Chondrocyte (in vitro differentiated cells): ENCODE measurements at regions not wholly inside any gene's neighbourhood (a gene's known extent, or its start where the extent isn't known, plus 50 kb on each side); places are given as distances from the start of the nearest gene placed in this dataset.

Source experiments
- DNase-seq: peaks from one replicate; pipeline ENCODE4 v3.0.0; 2021; ENCODE audit warnings: mixed read lengths, low spot score
- H3K27ac Mint-ChIP-seq: one replicate; pipeline ENCODE4 v1.8.0; 2021; ENCODE audit warnings: mild to moderate bottlenecking, moderate library complexity, mixed read lengths; ENCODE audit not compliant: unreplicated experiment
- H3K27me3 Mint-ChIP-seq: 2 replicates; pipeline ENCODE4 v1.8.0; 2021; ENCODE audit warnings: low read depth, mixed read lengths
- H3K36me3 Mint-ChIP-seq: 2 replicates; pipeline ENCODE4 v1.8.0; 2021; ENCODE audit warnings: low read depth, mixed read lengths
- H3K4me1 Mint-ChIP-seq: 2 replicates; pipeline ENCODE4 v1.8.0; 2021; ENCODE audit warnings: low read depth, mild to moderate bottlenecking, mixed read lengths
- H3K4me3 Mint-ChIP-seq: one replicate; pipeline ENCODE4 v1.8.0; 2021; ENCODE audit warnings: mild to moderate bottlenecking, moderate library complexity, mixed read lengths; ENCODE audit not compliant: unreplicated experiment
- H3K9me3 Mint-ChIP-seq: 2 replicates; pipeline ENCODE4 v1.8.0; 2021; ENCODE audit warnings: low read depth, mixed read lengths
- TF ChIP-seq, protein P1 (sequence below): fragments of 200-600 bp; sonication (generic); IDR thresholded peaks from 2 replicates; pipeline ENCODE4 v1.5.0; 2021; ENCODE audit warnings: antibody characterized with exemption, mild to moderate bottlenecking, moderate library complexity

DNA sequence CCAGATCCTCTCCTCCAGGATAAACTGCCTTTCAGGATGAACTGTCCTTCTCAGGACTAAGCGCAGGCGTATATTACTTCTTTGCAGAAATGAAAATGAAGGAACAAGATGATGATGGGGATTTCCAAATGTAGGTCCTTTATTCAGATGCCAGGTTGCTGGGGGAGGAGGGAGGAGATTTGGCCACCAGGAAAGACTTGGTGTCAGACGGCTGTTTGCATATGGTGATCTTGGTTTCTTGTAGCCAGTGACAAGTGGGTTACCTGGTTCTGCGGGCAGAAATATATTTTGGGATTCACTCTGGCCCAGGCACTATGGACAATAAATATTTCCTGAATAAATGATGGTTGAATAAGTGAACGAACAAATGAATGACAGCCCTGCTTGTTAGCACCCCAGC lies 243.4 kb downstream of the MIAT start:
- peaks cover 4% of the 10 kb centered on the region for H3K36me3 Mint-ChIP-seq
- peaks cover 3% of the 10 kb centered on the region for H3K9me3 Mint-ChIP-seq

DNA sequence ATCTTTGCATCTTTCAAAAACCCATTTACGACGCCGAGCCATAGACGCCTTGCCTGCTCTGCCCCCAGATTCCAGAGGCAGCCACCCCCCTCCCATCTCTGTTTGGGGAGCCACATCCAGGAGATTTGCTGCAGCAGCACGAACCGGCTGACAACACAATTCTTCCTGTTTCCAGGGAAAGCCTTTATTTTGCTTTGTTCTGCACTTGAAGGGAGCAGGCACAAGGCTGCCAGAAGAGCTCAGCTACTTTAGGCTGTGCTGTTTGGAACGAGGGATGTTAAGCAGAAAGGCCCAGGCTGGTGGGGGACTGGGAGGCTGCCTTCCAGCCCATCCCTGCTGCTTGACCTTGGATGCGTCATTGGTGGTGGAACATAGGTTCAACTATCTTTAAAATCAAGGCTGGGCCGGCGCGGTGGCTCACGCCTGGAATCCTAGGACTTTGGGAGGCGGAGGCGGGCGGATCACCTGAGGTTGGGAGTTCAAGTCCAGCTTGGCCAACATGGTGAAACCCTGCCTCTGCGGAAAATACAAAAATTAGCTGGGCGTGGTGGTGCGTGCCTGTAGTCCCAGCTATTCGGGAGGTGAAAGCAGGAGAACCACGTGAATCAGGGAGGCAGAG lies 243.9 kb downstream of the MIAT start:
- TF ChIP-seq, protein P1, sequence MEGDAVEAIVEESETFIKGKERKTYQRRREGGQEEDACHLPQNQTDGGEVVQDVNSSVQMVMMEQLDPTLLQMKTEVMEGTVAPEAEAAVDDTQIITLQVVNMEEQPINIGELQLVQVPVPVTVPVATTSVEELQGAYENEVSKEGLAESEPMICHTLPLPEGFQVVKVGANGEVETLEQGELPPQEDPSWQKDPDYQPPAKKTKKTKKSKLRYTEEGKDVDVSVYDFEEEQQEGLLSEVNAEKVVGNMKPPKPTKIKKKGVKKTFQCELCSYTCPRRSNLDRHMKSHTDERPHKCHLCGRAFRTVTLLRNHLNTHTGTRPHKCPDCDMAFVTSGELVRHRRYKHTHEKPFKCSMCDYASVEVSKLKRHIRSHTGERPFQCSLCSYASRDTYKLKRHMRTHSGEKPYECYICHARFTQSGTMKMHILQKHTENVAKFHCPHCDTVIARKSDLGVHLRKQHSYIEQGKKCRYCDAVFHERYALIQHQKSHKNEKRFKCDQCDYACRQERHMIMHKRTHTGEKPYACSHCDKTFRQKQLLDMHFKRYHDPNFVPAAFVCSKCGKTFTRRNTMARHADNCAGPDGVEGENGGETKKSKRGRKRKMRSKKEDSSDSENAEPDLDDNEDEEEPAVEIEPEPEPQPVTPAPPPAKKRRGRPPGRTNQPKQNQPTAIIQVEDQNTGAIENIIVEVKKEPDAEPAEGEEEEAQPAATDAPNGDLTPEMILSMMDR: no peak
- Mint-ChIP-seq H3K9me3 (peaks cover 3% of the 10 kb centered on the region), H3K4me1 (peaks cover 34% of the 10 kb centered on the region), H3K27ac (no peak overlapping the region), H3K36me3 (peaks cover 4% of the 10 kb centered on the region), H3K4me3 (no peak overlapping the region), H3K27me3 (no peaks in the 10 kb centered on the region)
- no peak for DNase-seq

More for the DNA sequence above, 243.4 kb downstream of the MIAT start:
- Mint-ChIP-seq H3K4me1 (peaks cover 38% of the 10 kb centered on the region), H3K27me3 (no peaks in the 10 kb centered on the region), H3K4me3 (no peak overlapping the region), H3K27ac (no peak overlapping the region)
- DNase-seq: no peak
- TF ChIP-seq, protein P1: no peak

DNA sequence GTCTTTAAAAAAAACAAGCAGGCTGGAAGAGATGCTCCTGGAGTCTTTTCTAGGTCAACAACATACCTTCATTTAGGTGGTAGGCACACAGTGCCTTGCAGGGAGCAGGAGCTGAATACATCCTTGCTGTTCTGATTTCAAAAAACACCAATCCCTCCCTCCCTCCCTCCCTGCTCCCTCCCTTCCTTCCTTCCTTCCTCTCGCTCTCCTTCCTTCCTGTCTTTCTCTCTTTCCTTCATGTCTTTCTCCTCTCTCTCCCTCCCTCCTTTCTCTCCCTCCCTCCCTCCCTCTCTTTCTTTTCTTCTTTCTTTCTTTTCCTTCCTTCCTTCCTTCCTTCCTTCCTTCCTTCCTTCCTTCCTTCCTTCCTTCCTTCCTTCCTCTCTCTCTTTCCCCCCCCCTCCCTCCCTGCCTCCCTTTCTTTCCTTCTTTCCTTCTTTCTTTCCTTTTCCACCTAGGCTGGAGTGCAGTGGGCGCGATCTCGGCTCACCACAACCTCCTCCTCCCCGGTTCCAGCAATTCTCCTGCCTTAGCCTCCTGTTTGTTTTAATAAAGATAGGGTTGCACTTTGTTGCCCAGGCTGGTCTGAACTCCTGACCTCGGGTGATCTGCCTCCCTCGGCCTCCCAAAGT lies 245.1 kb downstream of the MIAT start:
- Mint-ChIP-seq H3K4me1 (peaks cover 31% of the 10 kb centered on the region), H3K9me3 (peaks cover 3% of the 10 kb centered on the region), H3K36me3 (peaks cover 4% of the 10 kb centered on the region), H3K27ac (no peak overlapping the region), H3K4me3 (no peak overlapping the region), H3K27me3 (no peaks in the 10 kb centered on the region)
- TF ChIP-seq, protein P1: no peak
- DNase-seq: no peak

DNA sequence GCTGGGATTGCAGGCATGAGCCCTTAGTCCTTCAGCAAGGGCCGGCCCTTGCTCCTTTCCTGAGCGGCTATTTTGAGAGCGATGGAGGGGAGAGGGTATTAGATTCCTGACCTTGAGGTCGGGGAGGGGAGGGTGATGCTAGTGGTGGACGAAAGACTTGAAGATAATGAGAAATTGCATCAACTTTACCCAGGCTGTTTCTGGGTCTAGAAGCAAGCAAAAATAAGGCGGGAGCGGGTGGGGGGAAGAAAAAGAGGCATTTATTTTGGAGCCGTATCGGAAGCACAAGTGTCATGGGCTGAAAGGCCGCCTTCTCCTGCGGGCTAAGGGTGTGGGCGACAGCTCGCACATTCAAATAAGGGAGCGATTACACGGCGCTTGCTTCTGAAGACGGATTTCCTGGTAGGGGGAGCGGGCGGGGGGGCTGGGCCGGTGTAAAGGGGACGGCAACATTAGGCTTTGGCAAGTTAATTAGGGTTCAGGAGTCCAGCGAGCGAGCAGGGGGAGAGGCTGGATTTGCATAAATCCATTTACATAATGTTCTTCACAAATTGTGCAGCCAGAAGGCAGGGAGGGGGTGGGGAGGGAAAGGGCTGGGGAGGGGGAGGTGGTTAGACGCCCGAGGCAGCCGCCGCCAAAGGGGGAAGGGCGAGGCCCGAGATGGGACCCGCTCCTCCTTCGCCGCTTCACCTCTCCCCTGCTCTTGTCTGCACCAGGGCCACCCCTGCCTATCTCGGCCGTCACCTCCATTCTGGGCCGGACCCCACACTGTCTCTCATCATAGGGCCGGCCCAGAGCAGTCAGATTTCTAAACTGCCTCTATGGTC lies 245.9 kb downstream of the MIAT start:
- Mint-ChIP-seq H3K27ac (peak overlapping the region; percentile 12), H3K9me3 (no peaks in the 10 kb centered on the region), H3K4me3 (peak overlapping the region; percentile 38), H3K27me3 (no peaks in the 10 kb centered on the region), H3K4me1 (peaks cover 31% of the 10 kb centered on the region), H3K36me3 (no peaks in the 10 kb centered on the region)
- DNase-seq: no peak
- TF ChIP-seq, protein P1: no peak

DNA sequence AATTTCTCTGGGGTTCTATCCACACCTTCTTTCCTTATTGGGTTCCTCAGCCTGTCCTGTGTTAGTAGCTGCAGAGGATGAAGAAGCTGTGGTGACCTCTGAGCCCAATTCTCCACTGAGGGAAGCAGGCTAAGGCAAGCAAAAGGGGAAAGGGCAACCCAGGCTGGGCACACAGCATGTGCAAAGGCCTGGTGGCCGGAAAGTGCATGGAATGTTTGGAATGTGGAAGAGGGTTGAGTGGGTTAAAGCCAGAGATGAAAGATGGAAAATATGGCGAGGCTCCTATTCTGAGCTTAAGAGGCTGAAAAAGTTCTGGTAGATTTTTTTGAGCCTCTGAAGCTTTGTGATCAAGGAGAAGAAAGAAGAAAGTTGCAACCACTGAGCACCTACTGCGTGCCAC lies 247.1 kb downstream of the MIAT start:
- TF ChIP-seq, protein P1: no peak
- H3K27me3 Mint-ChIP-seq: no peaks in the 10 kb centered on the region
- H3K27ac Mint-ChIP-seq: no peak overlapping the region
- H3K4me3 Mint-ChIP-seq: no peak overlapping the region
- no peaks in the 10 kb centered on the region for H3K36me3 Mint-ChIP-seq
- no peak for DNase-seq
- H3K9me3 Mint-ChIP-seq: no peaks in the 10 kb centered on the region
- peaks cover 27% of the 10 kb centered on the region for H3K4me1 Mint-ChIP-seq
